Posterior cingulate gyrus (tissue), 11 donors: ENCODE measurements at regions not wholly inside any gene's neighbourhood (a gene's known extent, or its start where the extent isn't known, plus 50 kb on each side); places are given as distances from the start of the nearest gene placed in this dataset.

ENCODE experiments used
- DNase-seq, 10 donors: peaks; one replicate each; pipeline versions ENCODE4 v3.0.0 to v3.0.0-alpha.2; 2020 to 2021; ENCODE audit warnings: mixed read lengths in 3 of 10
- intact Hi-C: fragments of 100-400 bp; cut with DNase I; formaldehyde crosslinking; loops from one replicate; pipeline ENCODE4 v1.15.1; 2023

DNA sequence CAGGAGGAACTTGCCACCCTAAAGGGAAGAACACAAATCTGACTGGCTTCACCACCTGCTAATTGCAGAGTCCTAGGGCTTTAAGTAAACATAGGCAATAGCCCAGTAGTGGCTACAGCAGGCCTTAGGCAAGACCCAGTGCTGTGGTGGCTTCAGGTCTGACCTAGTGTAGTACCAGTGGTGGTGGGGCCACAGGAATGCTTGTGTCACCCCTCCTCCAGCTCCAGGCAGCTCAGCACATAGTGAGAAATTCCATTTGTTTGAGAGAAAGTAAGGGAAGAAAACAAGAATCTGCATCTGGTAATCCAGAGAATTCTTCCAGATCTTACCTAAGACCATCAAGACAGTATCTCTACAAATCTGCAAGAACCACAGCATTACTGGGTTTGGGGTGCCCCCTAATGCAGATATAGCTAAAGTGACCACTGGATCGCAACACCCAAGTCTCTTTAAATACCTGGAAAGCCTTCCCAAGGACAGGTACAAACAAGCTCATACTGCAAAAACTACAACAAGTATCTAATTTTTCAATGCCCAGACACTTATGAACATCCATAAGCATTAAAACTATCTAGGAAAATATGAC is 102.6 kb upstream of the TRPM3 start:
- intact Hi-C loops, result no loop called here
- DNase-seq, result no peak

DNA sequence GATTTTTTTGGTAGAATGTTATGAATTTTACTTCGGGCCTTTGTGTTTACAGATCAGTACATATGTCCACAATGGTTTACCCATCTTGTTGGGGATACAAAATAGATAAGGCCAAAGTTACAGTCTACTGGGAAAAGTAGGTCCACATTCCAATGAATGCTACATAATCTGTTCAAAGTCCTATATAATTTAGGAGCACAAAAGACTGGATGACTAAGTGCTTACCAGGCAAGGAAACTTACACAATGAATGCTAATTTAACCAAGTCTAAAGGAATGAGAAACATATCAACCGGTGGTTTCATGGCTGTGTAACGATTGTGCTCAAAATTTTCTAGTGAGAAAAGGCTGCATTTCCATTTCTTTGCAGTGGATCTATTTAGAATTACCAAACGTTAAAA is 97.4 kb upstream of the TRPM3 start:
- intact Hi-C loops, result no loop called here
- DNase-seq, result no peak

DNA sequence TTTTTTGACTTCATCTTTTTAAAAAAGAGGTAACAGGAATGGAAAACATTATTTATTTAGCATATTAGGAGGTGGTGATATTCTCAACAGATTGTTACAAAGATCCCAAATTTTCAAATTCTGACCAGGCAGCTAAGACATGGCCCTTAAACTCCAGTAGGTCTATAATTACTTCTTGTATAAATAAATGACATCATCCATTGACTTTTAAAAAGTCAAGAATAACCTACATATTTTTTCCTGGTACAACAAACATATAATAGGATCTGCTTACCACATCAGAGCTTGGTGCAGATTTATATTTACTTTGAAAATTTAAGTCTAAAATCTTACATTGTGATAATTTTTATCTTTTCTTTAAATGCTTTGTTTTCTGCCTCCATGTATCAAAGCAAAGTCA is 92.2 kb upstream of the TRPM3 start:
- intact Hi-C loops, result no loop called here
- DNase-seq, result no peak

DNA sequence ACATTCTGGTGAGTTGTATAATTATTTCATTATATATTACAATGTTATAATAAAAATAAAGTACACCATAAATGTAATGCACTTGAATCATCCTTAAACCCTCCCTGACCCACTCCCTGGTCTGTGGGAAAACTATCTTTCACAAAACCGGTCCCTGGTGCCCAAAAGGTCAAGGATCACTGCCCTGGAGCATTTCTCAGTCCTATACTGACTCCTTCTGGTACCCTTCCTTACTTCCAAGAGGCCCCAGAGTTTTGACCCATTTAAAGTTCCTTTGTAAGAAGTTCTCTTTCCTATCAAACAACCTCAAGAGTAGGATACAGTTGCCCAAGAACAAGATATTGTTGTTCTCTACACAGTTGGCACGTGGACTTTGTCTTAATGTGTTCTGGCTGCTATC is 88.9 kb upstream of the TRPM3 start:
- no peak for DNase-seq
- intact Hi-C loops, result no loop called here

DNA sequence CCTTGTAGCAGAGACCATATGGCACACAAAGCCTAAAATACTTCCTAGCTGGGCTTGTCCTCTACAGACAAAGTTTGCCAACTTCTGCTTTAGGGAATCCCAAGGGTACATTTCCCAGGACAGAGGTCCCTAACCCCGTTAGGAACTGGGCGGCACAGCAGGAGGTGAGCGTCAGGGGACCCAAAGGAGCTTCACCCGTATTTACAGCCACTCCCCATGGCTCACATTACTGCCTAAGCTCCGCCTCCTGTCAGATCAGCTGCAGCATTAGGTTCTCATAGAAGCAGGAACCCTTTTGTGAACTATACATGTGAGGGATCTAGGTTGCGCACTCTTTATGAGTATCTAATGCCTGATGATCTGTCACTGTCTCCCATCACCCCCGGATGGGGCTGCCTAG is 88.5 kb upstream of the TRPM3 start:
- intact Hi-C loops, result no loop called here
- no peak for DNase-seq

DNA sequence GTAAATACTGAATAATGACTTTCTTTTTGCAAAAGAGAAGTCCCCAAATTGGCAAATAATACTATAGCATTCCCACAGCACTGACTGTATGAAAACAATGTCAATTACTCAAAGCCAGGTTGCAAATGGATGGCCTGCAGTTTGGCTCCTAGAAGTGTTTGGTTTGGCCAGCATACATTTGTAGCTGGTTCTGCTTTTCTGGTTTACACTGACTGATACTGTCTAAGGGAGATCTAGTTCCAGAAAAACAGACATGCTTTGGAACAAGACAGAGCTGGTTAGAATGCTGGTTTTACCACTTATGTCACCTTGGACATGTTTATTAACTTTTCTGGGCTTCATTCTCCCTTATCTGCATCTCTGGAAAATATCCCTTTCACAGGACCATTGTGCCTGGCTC is 81.5 kb upstream of the TRPM3 start:
- intact Hi-C loops, result no loop called here
- DNase-seq, result no peak

DNA sequence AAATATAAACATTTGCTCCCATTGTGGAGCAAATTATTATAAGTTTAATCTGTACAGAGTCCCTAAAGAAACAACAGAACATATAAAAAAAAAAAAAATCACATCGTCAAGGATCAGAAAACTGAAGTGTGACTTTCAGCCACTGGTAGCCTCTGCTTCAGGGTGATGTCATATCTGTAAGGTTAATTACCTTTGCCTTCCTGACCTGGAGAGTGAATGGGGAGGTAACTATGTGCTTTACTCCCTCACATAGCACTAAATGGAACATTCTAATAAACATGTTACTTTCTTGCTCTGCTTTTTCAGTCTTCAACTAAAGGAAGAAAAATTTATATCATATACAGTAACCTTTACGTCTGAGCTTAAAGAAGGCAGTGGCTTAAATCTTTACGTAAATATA is 70.3 kb upstream of the TRPM3 start:
- no peak for DNase-seq
- intact Hi-C loops, result no loop called here

DNA sequence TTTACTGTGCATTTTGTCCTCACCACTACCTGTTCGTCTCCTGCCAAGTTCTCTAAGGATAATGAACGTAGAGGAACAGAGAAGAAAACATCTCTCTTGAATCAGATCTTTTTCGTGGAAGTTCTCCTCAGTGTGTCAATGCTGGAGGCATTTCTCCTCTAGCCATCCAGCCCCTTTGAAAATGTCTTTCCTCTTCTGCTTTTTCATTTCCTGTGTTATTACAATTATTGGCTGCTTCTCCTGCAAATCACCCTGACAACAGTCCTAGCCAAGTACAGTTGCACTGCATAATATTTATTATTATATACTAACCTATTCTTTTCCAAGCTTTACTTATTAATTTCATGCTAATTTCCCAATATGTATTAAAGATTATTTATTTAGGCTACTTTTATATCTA is 61.8 kb upstream of the TRPM3 start:
- intact Hi-C loops, result loop anchor here (5.0 kb wide), 1 partner anchor 51 kb away; no protein-coding TSS in a partner anchor
- no peak for DNase-seq

DNA sequence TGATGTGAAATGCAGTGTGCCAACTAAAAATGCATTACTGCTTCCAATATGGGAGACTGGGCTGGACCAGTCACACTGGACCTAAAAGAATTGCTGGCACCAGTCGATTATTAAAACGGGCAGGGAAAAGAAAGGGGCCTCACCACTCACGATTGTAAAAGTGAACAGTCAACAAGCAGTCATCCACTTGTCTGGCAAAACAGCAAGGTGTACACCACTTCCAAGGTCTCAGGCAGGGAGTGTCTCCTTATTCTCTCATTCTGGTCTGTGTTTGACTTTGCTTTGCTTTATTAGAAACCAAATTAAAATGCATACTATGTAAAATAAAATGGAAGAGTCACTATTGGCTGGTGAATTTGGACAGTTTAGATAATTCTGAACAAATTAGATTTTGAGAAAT is 57.8 kb upstream of the TRPM3 start:
- no peak for DNase-seq
- intact Hi-C loops, result no loop called here

DNA sequence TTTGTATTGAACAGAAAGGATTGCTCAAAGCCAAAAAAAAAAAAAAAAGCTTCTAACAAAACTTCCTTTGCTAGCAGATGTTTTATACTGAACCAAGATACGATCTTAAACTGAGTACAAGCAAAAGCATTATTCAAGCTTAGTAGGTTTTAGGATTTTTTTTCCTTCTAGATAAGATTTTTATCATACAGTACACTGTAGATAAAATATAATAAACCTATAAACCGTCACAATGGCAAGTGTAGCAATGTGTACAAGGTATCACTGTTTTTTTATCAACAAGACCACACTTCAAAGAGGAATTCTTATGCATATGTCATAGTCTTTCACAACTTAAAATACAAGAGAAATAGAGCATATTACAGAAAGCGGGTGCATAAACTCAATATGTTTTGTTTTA is 56.5 kb upstream of the TRPM3 start:
- DNase-seq, result no peak
- intact Hi-C loops, result no loop called here

DNA sequence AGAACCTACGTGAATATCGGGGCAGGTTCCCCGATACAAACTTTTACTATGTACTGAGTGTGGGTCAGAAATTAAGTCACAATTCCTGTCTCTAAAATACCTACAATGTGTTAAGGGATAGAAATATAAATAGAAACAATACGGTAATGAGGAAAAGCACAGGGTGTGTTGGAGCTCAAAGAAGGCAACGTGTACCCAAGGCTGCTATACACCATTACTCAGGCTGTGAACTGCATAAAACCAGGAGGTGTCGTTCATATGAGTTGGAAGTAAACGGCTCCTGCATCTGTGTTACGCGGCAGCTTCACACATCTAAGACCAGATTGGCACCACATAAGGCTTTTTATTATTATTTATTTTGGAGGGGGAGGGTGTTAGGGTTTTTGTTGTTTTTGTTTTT is 50.1 kb upstream of the TRPM3 start:
- intact Hi-C loops, result no loop called here
- no peak for DNase-seq
